ENCODE measurements at regions not wholly inside any gene's neighbourhood (a gene's known extent, or its start where the extent isn't known, plus 50 kb on each side); places are given as distances from the start of the nearest gene placed in this dataset.
"Not testable (repeated sequence)": the region's sequence is repeated elsewhere in the genome, so short reads cannot be mapped to it uniquely, and the experiment has no call there.

DNA sequence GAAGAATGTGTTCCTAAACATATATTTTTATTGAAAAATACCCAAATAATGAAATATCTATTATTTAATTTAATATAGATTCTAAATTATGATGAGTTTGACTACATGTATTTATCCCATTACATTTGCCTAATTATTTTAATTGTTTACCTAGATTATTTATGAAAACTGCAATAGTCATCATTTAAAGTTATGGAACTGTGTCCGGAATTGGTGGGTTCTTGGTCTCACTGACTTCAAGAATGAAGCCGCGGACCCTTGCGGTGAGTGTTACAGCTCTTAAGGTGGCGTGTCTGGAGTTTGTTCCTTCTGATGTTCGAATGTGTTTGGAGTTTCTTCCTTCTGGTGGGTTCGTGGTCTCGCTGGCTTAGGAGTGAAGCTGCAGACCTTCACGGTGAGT is 96.5 kb downstream of the CHCHD4 start:
- not testable (repeated sequence) for H3K9me3 ChIP-seq (ENCODE audit: control insufficient read depth in 2 of 2, insufficient read depth in 1 of 2, low read depth in 1 of 2, low read length in 1 of 2); H3K27me3 ChIP-seq (ENCODE audit: control insufficient read depth in 3 of 3, insufficient read depth in 3 of 3, low read length in 3 of 3); H3K4me1 ChIP-seq (ENCODE audit: control insufficient read depth in 3 of 3, insufficient read depth in 2 of 3, low read depth in 1 of 3, low read length in 2 of 3); H3K27ac ChIP-seq (ENCODE audit: low read depth in 1 of 3, low read length in 2 of 3); H3K4me3 ChIP-seq (ENCODE audit: low read depth in 1 of 3, low read length in 3 of 3); DNase-seq; H3K36me3 ChIP-seq (ENCODE audit: control insufficient read depth in 3 of 3, insufficient read depth in 2 of 3, low read depth in 1 of 3, low read length in 3 of 3)
- FAIRE-seq = peak; percentile 30
- 89 to 92% (median 90%) methylated on average over 6 to 9 of the region's 9 CpGs for WGBS, 3 donors

DNA sequence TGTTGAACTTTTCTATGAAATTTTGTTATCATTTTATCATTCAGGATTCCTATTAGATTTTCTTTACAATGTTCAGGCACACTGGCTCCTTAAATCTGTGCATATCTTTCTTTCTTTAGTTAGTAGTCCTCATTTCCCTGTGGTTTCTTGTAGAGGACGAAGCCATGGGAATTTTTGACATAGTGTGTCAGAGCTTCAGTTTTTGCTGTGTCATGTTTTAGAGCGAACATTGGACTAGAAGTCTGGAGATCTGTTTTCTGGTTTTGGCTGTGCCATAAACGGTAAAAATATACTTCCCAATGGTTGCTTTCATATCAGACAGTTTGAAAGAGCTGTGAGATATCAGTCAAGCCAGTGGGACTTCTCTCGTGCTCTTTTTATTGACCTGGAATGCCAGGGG is 105.2 kb downstream of the CHCHD4 start:
- H3K4me3 ChIP-seq (ENCODE audit: low read depth in 1 of 3, low read length in 3 of 3) = no peak overlapping the region
- H3K27ac ChIP-seq (ENCODE audit: low read depth in 1 of 3, low read length in 2 of 3) = no peak overlapping the region
- DNase-seq = no peak
- H3K9me3 ChIP-seq (ENCODE audit: control insufficient read depth in 2 of 2, insufficient read depth in 1 of 2, low read depth in 1 of 2, low read length in 1 of 2) = peaks cover 0 to 3% of the 10 kb centered on the region in 2 donors
- H3K4me1 ChIP-seq (ENCODE audit: control insufficient read depth in 3 of 3, insufficient read depth in 2 of 3, low read depth in 1 of 3, low read length in 2 of 3) = no peaks in the 10 kb centered on the region
- no peaks in the 10 kb centered on the region for H3K27me3 ChIP-seq (ENCODE audit: control insufficient read depth in 3 of 3, insufficient read depth in 3 of 3, low read length in 3 of 3)
- WGBS, 3 donors = 55 to 71% (median 63%) methylated on average over 4 of the region's 4 CpGs
- no peak for FAIRE-seq
- H3K36me3 ChIP-seq (ENCODE audit: control insufficient read depth in 3 of 3, insufficient read depth in 2 of 3, low read depth in 1 of 3, low read length in 3 of 3) = no peaks in the 10 kb centered on the region

DNA sequence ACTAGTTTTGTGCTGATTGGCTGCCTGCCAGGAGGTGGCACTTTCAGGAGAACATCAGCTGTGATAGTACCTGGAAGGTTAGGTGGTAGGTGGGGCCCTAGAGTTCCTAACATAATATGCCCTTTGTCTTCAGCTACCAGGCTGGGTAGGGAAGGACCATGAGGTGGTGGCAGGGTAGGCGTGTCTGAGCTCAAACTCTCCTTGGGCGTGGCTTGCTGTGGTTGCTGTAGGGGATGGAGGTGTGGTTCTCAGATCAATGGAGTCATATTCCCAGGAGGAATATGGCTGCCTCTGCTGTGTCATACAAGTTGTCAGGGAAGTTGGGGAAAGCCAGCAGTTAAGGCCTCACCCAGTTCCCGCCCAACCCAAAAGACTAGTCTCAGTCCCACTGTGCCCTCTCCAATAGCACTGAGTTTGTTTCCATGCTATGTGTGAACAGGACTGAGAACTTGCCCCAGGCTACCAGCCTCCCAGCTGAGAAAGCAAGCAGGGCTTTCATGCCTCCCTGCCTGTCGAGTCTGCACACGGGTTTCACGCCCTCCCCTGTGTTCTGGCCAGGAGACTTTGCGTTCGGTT is 107.7 kb downstream of the CHCHD4 start:
- peak; percentile 49 to 76 for DNase-seq
- Histone ChIP-seq H3K27me3 (ENCODE audit: control insufficient read depth in 3 of 3, insufficient read depth in 3 of 3, low read length in 3 of 3) (no peaks in the 10 kb centered on the region), H3K4me1 (ENCODE audit: control insufficient read depth in 3 of 3, insufficient read depth in 2 of 3, low read depth in 1 of 3, low read length in 2 of 3) (no peaks in the 10 kb centered on the region), H3K9me3 (ENCODE audit: control insufficient read depth in 2 of 2, insufficient read depth in 1 of 2, low read depth in 1 of 2, low read length in 1 of 2) (peaks cover 0 to 3% of the 10 kb centered on the region in 2 donors), H3K27ac (ENCODE audit: low read depth in 1 of 3, low read length in 2 of 3) (no peak overlapping the region), H3K4me3 (ENCODE audit: low read depth in 1 of 3, low read length in 3 of 3) (no peak overlapping the region), H3K36me3 (ENCODE audit: control insufficient read depth in 3 of 3, insufficient read depth in 2 of 3, low read depth in 1 of 3, low read length in 3 of 3) (no peaks in the 10 kb centered on the region)
- FAIRE-seq = no peak
- WGBS, 3 donors = 58 to 81% (median 68%) methylated on average over 8 of the region's 8 CpGs

DNA sequence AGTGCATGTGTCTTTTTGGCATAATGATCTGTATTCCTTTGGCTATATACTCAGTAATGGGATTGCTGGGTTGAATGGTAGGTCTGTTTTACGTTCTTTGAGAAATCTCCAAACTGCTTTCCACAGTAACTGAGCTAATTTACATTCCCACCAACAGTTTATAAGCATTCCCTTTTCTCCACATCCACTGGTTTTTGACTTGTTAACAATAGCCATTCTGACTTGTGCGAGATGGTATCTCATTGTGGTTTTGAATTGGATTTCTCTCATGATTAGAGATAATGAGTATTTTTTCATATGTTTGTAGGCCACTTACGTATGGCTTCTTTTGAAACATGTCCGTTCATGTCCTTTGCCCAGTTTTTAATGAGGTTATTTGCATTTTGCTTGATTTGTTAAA is 117.7 kb downstream of the CHCHD4 start:
- no peaks in the 10 kb centered on the region for H3K9me3 ChIP-seq (ENCODE audit: control insufficient read depth in 2 of 2, insufficient read depth in 1 of 2, low read depth in 1 of 2, low read length in 1 of 2)
- H3K27ac ChIP-seq (ENCODE audit: low read depth in 1 of 3, low read length in 2 of 3) = no peak overlapping the region
- H3K27me3 ChIP-seq (ENCODE audit: control insufficient read depth in 3 of 3, insufficient read depth in 3 of 3, low read length in 3 of 3) = peaks cover 0 to 3% (median 0%) of the 10 kb centered on the region in 3 donors
- H3K4me3 ChIP-seq (ENCODE audit: low read depth in 1 of 3, low read length in 3 of 3) = no peak overlapping the region
- H3K4me1 ChIP-seq (ENCODE audit: control insufficient read depth in 3 of 3, insufficient read depth in 2 of 3, low read depth in 1 of 3, low read length in 2 of 3) = no peaks in the 10 kb centered on the region
- no peaks in the 10 kb centered on the region for H3K36me3 ChIP-seq (ENCODE audit: control insufficient read depth in 3 of 3, insufficient read depth in 2 of 3, low read depth in 1 of 3, low read length in 3 of 3)
- FAIRE-seq (no peak), DNase-seq (no peak)
- WGBS, 3 donors = 75 to 83% (median 75%) methylated on average over 4 of the region's 4 CpGs

DNA sequence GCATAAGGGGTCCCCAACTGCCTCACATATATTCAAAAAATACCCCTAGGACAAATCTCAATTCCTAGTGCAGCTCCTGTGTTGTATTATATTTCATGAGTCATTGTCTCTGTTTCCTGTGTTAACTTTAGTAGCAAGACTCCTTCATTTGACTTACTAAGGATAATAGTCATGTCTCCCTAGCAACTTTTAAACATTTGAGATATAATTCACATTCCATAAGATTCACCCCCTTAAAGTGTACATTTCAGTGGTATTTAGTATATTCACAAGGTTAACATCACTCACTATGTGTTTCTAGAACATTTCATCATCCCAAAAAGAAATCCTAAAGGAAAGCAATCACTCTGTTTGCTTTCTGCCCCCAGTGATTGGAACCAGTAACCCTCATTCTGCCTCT is 121.3 kb upstream of the WNT7A start:
- DNase-seq (no peak), FAIRE-seq (no peak)
- Histone ChIP-seq H3K4me3 (ENCODE audit: low read depth in 1 of 3, low read length in 3 of 3) (no peak overlapping the region), H3K4me1 (ENCODE audit: control insufficient read depth in 3 of 3, insufficient read depth in 2 of 3, low read depth in 1 of 3, low read length in 2 of 3) (no peaks in the 10 kb centered on the region), H3K27ac (ENCODE audit: low read depth in 1 of 3, low read length in 2 of 3) (no peak overlapping the region), H3K36me3 (ENCODE audit: control insufficient read depth in 3 of 3, insufficient read depth in 2 of 3, low read depth in 1 of 3, low read length in 3 of 3) (no peaks in the 10 kb centered on the region), H3K9me3 (ENCODE audit: control insufficient read depth in 2 of 2, insufficient read depth in 1 of 2, low read depth in 1 of 2, low read length in 1 of 2) (peaks cover 1 to 4% of the 10 kb centered on the region in 2 donors), H3K27me3 (ENCODE audit: control insufficient read depth in 3 of 3, insufficient read depth in 3 of 3, low read length in 3 of 3) (no peaks in the 10 kb centered on the region)

DNA sequence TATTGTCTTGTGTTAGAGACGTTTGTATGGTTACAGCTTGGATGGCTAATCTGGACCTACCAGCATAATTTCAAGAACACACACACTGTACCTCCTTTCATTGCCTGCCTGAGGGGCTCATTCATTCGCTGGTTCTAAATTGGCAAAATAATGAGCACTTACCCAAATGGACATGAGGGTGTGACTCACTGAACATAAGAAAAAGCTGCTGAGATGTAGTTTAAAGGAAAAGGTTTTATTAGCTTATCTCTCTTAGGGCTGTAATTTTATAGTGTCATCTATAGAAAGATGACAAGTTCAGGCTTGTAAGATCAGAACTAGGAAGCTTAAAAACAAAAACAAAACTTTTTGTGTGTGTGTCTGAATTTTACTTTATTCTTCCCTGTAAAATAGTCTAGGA is 120.7 kb upstream of the WNT7A start:
- Histone ChIP-seq H3K36me3 (ENCODE audit: control insufficient read depth in 3 of 3, insufficient read depth in 2 of 3, low read depth in 1 of 3, low read length in 3 of 3) (no peaks in the 10 kb centered on the region), H3K4me1 (ENCODE audit: control insufficient read depth in 3 of 3, insufficient read depth in 2 of 3, low read depth in 1 of 3, low read length in 2 of 3) (no peaks in the 10 kb centered on the region), H3K9me3 (ENCODE audit: control insufficient read depth in 2 of 2, insufficient read depth in 1 of 2, low read depth in 1 of 2, low read length in 1 of 2) (peaks cover 1 to 4% of the 10 kb centered on the region in 2 donors), H3K27me3 (ENCODE audit: control insufficient read depth in 3 of 3, insufficient read depth in 3 of 3, low read length in 3 of 3) (no peaks in the 10 kb centered on the region), H3K27ac (ENCODE audit: low read depth in 1 of 3, low read length in 2 of 3) (no peak overlapping the region), H3K4me3 (ENCODE audit: low read depth in 1 of 3, low read length in 3 of 3) (no peak overlapping the region)
- FAIRE-seq = no peak
- 68 to 71% (median 70%) methylated on average over 2 of the region's 2 CpGs for WGBS, 3 donors
- DNase-seq = no peak

DNA sequence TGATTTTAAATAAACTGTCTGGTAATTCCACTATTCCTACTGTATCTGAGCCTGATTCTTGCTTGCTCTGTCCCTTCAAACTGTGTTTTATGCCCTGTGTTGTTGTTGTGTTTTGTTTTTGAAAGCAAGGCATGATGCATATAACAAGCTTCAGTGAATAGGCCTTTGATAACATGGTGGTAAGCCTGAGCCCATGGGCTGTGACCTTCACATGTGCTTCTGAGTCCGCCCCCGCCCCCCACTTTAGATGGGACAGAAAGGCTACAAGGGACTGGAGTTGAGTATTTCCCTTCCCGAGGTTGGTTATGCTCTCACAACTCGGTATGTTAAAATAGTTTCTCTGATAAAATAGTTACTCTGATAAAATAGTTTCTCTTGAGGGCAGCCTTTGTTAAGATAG is 119.0 kb upstream of the WNT7A start:
- no peaks in the 10 kb centered on the region for H3K36me3 ChIP-seq (ENCODE audit: control insufficient read depth in 3 of 3, insufficient read depth in 2 of 3, low read depth in 1 of 3, low read length in 3 of 3)
- no peaks in the 10 kb centered on the region for H3K27me3 ChIP-seq (ENCODE audit: control insufficient read depth in 3 of 3, insufficient read depth in 3 of 3, low read length in 3 of 3)
- 61 to 85% (median 81%) methylated on average over 4 of the region's 4 CpGs for WGBS, 3 donors
- H3K4me1 ChIP-seq (ENCODE audit: control insufficient read depth in 3 of 3, insufficient read depth in 2 of 3, low read depth in 1 of 3, low read length in 2 of 3) = no peaks in the 10 kb centered on the region
- FAIRE-seq (no peak), DNase-seq (no peak)
- no peak overlapping the region for H3K27ac ChIP-seq (ENCODE audit: low read depth in 1 of 3, low read length in 2 of 3)
- H3K9me3 ChIP-seq (ENCODE audit: control insufficient read depth in 2 of 2, insufficient read depth in 1 of 2, low read depth in 1 of 2, low read length in 1 of 2) = peaks cover 1 to 4% of the 10 kb centered on the region in 2 donors
- no peak overlapping the region for H3K4me3 ChIP-seq (ENCODE audit: low read depth in 1 of 3, low read length in 3 of 3)

DNA sequence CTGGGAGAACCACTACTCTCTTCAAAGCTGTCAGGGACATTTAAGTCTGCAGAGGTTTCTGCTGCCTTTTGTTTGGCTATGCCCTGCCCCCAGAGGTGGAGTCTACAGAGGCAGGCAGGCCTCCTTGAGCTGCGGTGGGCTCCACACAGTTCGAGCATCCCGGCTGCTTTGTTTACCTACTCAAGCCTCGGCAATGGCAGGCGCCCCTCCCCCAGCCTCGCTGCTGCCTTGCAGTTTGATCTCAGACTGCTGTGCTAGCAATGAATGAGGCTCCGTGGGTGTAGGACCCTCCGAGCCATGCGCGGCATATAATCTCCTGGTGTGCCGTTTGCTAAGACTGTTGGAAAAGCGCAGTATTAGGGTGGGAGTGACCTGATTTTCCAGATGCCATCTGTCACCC is 115.3 kb upstream of the WNT7A start:
- FAIRE-seq; H3K27me3 ChIP-seq (ENCODE audit: control insufficient read depth in 3 of 3, insufficient read depth in 3 of 3, low read length in 3 of 3); H3K27ac ChIP-seq (ENCODE audit: low read depth in 1 of 3, low read length in 2 of 3); H3K4me1 ChIP-seq (ENCODE audit: control insufficient read depth in 3 of 3, insufficient read depth in 2 of 3, low read depth in 1 of 3, low read length in 2 of 3); H3K36me3 ChIP-seq (ENCODE audit: control insufficient read depth in 3 of 3, insufficient read depth in 2 of 3, low read depth in 1 of 3, low read length in 3 of 3); H3K9me3 ChIP-seq (ENCODE audit: control insufficient read depth in 2 of 2, insufficient read depth in 1 of 2, low read depth in 1 of 2, low read length in 1 of 2); DNase-seq; H3K4me3 ChIP-seq (ENCODE audit: low read depth in 1 of 3, low read length in 3 of 3): not testable (repeated sequence)
- WGBS, 3 donors = 89 to 92% (median 90%) methylated on average over 12 of the region's 12 CpGs

DNA sequence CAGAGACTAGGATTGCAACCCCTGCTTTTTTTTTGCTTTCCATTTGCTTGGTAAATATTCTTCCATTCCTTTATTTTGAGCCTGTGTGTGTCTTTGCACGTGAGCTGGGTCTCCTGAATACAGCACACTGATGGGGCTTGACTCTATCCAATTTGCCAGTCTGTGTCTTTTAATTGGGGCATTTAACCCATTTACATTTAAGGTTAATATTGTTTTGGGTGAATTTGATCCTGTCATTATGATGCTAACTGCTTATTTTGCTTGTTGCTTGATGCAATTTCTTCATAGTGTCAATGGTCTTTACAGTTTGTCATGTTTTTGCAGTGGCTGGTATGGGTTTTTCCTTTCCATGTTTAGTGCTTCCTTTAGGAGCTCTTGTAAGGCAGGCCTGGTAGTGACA is 109.1 kb upstream of the WNT7A start:
- WGBS, 3 donors = 66 to 75% (median 71%) methylated on average over 1 of the region's 1 CpG
- not testable (repeated sequence) for DNase-seq; H3K4me1 ChIP-seq (ENCODE audit: control insufficient read depth in 3 of 3, insufficient read depth in 2 of 3, low read depth in 1 of 3, low read length in 2 of 3); H3K9me3 ChIP-seq (ENCODE audit: control insufficient read depth in 2 of 2, insufficient read depth in 1 of 2, low read depth in 1 of 2, low read length in 1 of 2); H3K36me3 ChIP-seq (ENCODE audit: control insufficient read depth in 3 of 3, insufficient read depth in 2 of 3, low read depth in 1 of 3, low read length in 3 of 3); H3K4me3 ChIP-seq (ENCODE audit: low read depth in 1 of 3, low read length in 3 of 3); FAIRE-seq; H3K27me3 ChIP-seq (ENCODE audit: control insufficient read depth in 3 of 3, insufficient read depth in 3 of 3, low read length in 3 of 3); H3K27ac ChIP-seq (ENCODE audit: low read depth in 1 of 3, low read length in 2 of 3)

Measured in small intestine (tissue), 7 donors.